Activated B cell treated with CpG ODN at 0.5 μM for 24 hours (primary cell): ENCODE measurements at regions not wholly inside any gene's neighbourhood (a gene's known extent, or its start where the extent isn't known, plus 50 kb on each side); places are given as distances from the start of the nearest gene placed in this dataset.

ENCODE experiments used
- ATAC-seq: fragments of 200-7000 bp; cut with Tn5 transposase; one replicate; pipeline ENCODE4 v1.10.0; 2021; ENCODE audit warnings: low read depth, mild to moderate bottlenecking, moderate library complexity
- CTCF ChIA-PET: fragments of 350-600 bp; sonication (Branson Sonifier 250); formaldehyde crosslinking; loops from one replicate; lab custom pipeline; 2021; ENCODE audit warnings: antibody characterized with exemption; lab: Charles Lee
- POLR2A ChIA-PET: fragments of 350-600 bp; sonication (Branson Sonifier 250); formaldehyde crosslinking; loops from one replicate; lab custom pipeline; 2021; ENCODE audit warnings: antibody characterized with exemption; lab: Charles Lee
- DNase-seq: peaks from one replicate; pipeline ENCODE4 v3.0.0; 2022
- H3K27ac Mint-ChIP-seq: one replicate; pipeline ENCODE4 v1.8.0; 2020; ENCODE audit warnings: mixed read lengths
- H3K27me3 Mint-ChIP-seq: one replicate; pipeline ENCODE4 v1.8.0; 2021; ENCODE audit warnings: mixed read lengths
- H3K36me3 Mint-ChIP-seq: one replicate; pipeline ENCODE4 v1.8.0; 2021; ENCODE audit warnings: low read depth, mixed read lengths
- H3K4me1 Mint-ChIP-seq: one replicate; pipeline ENCODE4 v1.8.0; 2021; ENCODE audit warnings: mixed read lengths
- H3K4me3 Mint-ChIP-seq: one replicate; pipeline ENCODE4 v1.8.0; 2020; ENCODE audit warnings: mild to moderate bottlenecking, mixed read lengths
- H3K9me3 Mint-ChIP-seq: one replicate; pipeline ENCODE4 v1.8.0; 2020; ENCODE audit warnings: mixed read lengths
- CTCF ChIP-seq: fragments of 200-600 bp; IDR thresholded peaks from one replicate; pipeline ENCODE4 v1.8.0; 2022; ENCODE audit warnings: antibody characterized with exemption, mild to moderate bottlenecking
- intact Hi-C: fragments of 100-400 bp; cut with micrococcal nuclease; formaldehyde crosslinking; loops from one replicate; pipeline ENCODE4 v1.15.1; 2024

DNA sequence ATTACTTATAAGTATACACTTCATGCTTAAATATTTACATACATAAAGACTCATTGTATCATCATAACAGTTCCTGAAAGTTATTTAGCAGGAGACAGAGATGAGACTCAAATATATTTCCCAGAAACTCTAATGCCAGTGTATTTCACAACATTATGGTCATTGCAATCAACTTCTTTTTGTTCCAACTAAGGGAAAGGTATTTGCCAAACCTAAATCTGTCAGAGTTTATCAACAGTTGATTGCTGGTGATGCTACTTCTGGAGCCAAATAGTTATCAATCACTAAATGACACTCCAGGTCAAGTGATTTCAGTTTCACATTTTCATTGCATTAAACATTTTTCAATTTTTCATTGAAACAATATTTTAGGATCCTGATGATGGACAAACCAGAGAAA, 72.1 kb upstream of the AVPR1A start:
- ChIA-PET CTCF (no interaction called here), POLR2A (no interaction called here)
- no peaks in the 10 kb centered on the region for H3K4me1 Mint-ChIP-seq
- no peak overlapping the region for H3K27ac Mint-ChIP-seq
- no peak overlapping the region for H3K4me3 Mint-ChIP-seq
- intact Hi-C loops, result no loop called here
- ATAC-seq (no peak), DNase-seq (no peak)
- H3K36me3 Mint-ChIP-seq, result no peaks in the 10 kb centered on the region
- TF ChIP-seq CTCF, result no peak
- H3K27me3 Mint-ChIP-seq, result no peaks in the 10 kb centered on the region
- H3K9me3 Mint-ChIP-seq, result no peaks in the 10 kb centered on the region

DNA sequence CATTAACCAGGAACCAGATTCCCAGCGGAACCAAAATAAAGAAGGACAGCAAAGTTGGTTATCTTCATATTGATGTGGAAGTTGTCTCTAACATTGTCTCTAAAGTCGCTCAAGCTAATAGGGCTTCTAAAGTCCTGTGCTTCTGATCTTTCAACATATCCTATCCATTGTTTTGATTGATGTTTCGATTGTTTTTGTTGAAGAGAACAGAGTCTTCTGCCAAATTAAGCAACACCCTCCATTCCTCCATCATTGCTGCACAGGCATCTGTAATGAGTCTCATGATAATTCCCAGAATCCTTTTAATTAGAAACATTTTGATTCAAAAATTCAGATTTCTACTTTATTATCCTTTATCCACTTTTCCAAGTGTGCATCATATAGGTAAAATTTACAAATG, 71.6 kb upstream of the AVPR1A start:
- intact Hi-C loops, result no loop called here
- Mint-ChIP-seq H3K4me1 (no peaks in the 10 kb centered on the region), H3K27me3 (no peaks in the 10 kb centered on the region), H3K4me3 (no peak overlapping the region), H3K9me3 (no peaks in the 10 kb centered on the region), H3K36me3 (no peaks in the 10 kb centered on the region), H3K27ac (no peak overlapping the region)
- ChIA-PET CTCF (no interaction called here), POLR2A (no interaction called here)
- no peak for DNase-seq
- TF ChIP-seq CTCF, result no peak
- no peak for ATAC-seq

DNA sequence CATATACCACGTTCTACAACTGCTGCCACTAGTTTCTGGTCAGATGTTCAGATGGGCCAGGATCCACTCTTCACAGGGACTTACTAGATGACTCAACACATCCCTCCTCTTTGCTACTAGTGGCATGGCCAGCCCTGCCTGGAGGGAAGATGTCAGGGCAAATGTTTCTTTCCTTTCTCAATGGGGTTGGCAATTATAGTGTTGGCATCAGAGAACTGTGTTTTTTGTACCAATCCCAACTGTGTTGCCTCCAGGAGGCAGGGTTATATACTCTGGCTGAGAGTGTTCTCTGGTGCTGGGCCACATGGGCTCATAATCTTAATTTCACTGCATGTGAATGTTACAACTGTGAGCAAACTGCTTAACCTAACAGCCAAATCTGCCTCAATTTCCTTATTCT, 69.9 kb upstream of the AVPR1A start:
- DNase-seq (no peak), ATAC-seq (no peak)
- Mint-ChIP-seq H3K36me3 (no peaks in the 10 kb centered on the region), H3K9me3 (peaks cover 3% of the 10 kb centered on the region), H3K27ac (no peak overlapping the region), H3K4me1 (no peaks in the 10 kb centered on the region), H3K4me3 (no peak overlapping the region), H3K27me3 (no peaks in the 10 kb centered on the region)
- intact Hi-C loops, result no loop called here
- CTCF ChIA-PET, result no interaction called here
- POLR2A ChIA-PET, result no interaction called here
- TF ChIP-seq CTCF, result no peak

- intact Hi-C loops, result no loop called here
Measured at GRCh38 chr12:63212316-63212715, 61.3 kb upstream of the AVPR1A start.

DNA sequence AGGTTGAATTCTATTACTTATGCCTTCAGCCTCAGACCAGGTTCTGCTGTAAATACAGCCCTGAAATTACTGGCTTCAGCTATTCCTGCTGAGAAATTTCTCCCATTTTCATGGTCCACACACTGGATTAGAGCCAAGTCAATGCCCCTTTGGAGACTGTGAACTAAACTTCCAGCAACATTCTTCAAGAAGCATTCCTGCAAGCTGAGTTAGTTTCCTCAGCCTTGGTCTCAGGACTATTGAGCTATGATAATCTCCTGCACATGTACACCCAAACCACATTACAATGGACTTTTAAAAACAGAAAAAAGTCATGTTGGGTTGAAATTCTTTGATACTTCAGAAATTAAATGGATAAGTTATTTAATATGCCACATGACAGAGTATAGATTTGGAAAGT, 58.0 kb upstream of the AVPR1A start:
- TF ChIP-seq CTCF, result no peak
- no peaks in the 10 kb centered on the region for H3K9me3 Mint-ChIP-seq
- H3K36me3 Mint-ChIP-seq, result no peaks in the 10 kb centered on the region
- ATAC-seq, result no peak
- H3K4me1 Mint-ChIP-seq, result no peaks in the 10 kb centered on the region
- no peak for DNase-seq
- POLR2A ChIA-PET, result no interaction called here
- CTCF ChIA-PET, result no interaction called here
- no peaks in the 10 kb centered on the region for H3K27me3 Mint-ChIP-seq
- no peak overlapping the region for H3K4me3 Mint-ChIP-seq
- intact Hi-C loops, result no loop called here
- no peak overlapping the region for H3K27ac Mint-ChIP-seq

More at GRCh38 chr12:63212316-63212715, 61.3 kb upstream of the AVPR1A start:
- H3K4me1 Mint-ChIP-seq, result no peaks in the 10 kb centered on the region
- ATAC-seq (no peak), DNase-seq (no peak)
- ChIA-PET CTCF (no interaction called here), POLR2A (no interaction called here)
- no peak for TF ChIP-seq CTCF
- H3K4me3 Mint-ChIP-seq, result no peak overlapping the region
- no peaks in the 10 kb centered on the region for H3K27me3 Mint-ChIP-seq
- no peak overlapping the region for H3K27ac Mint-ChIP-seq
- no peaks in the 10 kb centered on the region for H3K36me3 Mint-ChIP-seq
- peaks cover 3% of the 10 kb centered on the region for H3K9me3 Mint-ChIP-seq
